DND-41 (cell line): ENCODE measurements at regions not wholly inside any gene's neighbourhood (a gene's known extent, or its start where the extent isn't known, plus 50 kb on each side); places are given as distances from the start of the nearest gene placed in this dataset.

Experiments used
- EZH2 ChIP-seq: IDR thresholded peaks from 3 replicates; pipeline ENCODE4 v1.6.1; 2012; ENCODE audit warnings: borderline replicate concordance, low read depth, mild to moderate bottlenecking, moderate library complexity, low read length, inconsistent platforms; ENCODE audit not compliant: severe bottlenecking
- TF ChIP-seq, protein P1 (sequence below): IDR thresholded peaks from 2 replicates; pipeline ENCODE4 v1.5.1; 2012; ENCODE audit warnings: borderline replicate concordance, low read length, moderate library complexity, mild to moderate bottlenecking; ENCODE audit not compliant: poor library complexity, severe bottlenecking; ENCODE audit errors: extremely low read depth

DNA sequence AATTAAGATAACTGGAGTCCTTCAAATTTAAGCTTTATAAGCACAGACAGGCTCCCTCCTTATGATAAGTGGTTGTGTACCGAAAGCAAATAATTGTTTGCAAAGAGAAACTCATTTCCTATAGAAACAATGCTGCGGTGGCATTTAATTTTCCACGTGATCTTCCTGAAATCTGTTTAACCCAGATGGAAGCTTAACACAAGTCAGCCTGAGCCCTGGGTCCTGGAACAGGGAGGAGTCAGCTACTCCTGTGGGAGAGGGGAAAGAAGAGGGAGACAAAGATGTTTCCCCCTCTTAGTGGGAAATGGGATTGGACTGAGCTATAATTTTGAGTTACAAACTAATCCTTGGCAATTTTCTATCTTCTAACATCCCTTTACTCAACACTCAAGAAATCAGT lies 136.5 kb downstream of the ELOVL4 start:
- TF ChIP-seq, protein P1, sequence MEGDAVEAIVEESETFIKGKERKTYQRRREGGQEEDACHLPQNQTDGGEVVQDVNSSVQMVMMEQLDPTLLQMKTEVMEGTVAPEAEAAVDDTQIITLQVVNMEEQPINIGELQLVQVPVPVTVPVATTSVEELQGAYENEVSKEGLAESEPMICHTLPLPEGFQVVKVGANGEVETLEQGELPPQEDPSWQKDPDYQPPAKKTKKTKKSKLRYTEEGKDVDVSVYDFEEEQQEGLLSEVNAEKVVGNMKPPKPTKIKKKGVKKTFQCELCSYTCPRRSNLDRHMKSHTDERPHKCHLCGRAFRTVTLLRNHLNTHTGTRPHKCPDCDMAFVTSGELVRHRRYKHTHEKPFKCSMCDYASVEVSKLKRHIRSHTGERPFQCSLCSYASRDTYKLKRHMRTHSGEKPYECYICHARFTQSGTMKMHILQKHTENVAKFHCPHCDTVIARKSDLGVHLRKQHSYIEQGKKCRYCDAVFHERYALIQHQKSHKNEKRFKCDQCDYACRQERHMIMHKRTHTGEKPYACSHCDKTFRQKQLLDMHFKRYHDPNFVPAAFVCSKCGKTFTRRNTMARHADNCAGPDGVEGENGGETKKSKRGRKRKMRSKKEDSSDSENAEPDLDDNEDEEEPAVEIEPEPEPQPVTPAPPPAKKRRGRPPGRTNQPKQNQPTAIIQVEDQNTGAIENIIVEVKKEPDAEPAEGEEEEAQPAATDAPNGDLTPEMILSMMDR: no peak
- TF ChIP-seq EZH2: no peak
